Adrenal gland (tissue), 5 donors: ENCODE measurements at regions not wholly inside any gene's neighbourhood (a gene's known extent, or its start where the extent isn't known, plus 50 kb on each side); places are given as distances from the start of the nearest gene placed in this dataset.

Source experiments
- CTCF ChIP-seq, 6 experiments: fragments of 450-650 bp in 4 of 6; fragments of 200-600 bp in 2 of 6; sonication (generic) in 1 of 6; IDR thresholded peaks; 1 replicate in 5 of 6; 2 replicates in 1 of 6; pipeline versions ENCODE4 v1.5.1 to v1.8.0; 2016 to 2021; ENCODE audit warnings: antibody characterized with exemption in 6 of 6, mild to moderate bottlenecking in 2 of 6, moderate library complexity in 1 of 6
- POLR2A ChIP-seq, 2 donors: fragments of 450-650 bp; IDR thresholded peaks; one replicate each; pipeline ENCODE4 v1.6.1; 2017; ENCODE audit warnings: antibody characterized with exemption in 2 of 2, mild to moderate bottlenecking in 2 of 2, moderate library complexity in 1 of 2
- donor health status: DM: no; HTN: no; CAD: no.

DNA sequence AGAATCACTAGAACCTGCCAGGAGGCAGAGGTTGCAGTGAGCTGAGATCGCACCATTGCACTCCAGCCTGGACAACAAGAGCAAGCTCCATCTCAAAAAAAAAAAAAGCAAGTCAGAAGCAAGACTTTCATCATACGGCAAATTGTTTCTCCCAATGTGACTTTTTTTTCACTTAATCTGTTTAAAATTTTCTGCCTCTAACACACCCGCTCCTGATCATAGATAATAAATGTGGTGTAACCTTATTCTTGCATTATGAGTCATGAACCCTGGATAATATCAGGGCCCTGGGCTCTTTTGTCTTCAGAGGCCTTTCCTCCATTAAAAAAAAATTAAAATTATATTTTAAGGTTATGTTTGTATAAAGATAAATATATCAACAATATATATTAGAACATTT, 111.4 kb upstream of the JCAD start:
- no peak for TF ChIP-seq CTCF (IDR thresholded peaks at IDR 0.05)
- no peak for TF ChIP-seq POLR2A (IDR thresholded peaks at IDR 0.05)
